ENCODE measurements at regions not wholly inside any gene's neighbourhood (a gene's known extent, or its start where the extent isn't known, plus 50 kb on each side); places are given as distances from the start of the nearest gene placed in this dataset.
"Not testable (repeated sequence)": the region's sequence is repeated elsewhere in the genome, so short reads cannot be mapped to it uniquely, and the experiment has no call there.

GRCh38 chr20:55386686-55387085 lies 618.6 kb downstream of the CBLN4 start:
- TF ChIP-seq POLR2A (IDR thresholded peaks at IDR 0.05; ENCODE audit: low read depth, low read length) = no peak
- peak; percentile 4 for DNase-seq (ENCODE audit: insufficient read length, low spot score)
- peak; percentile 95 for FAIRE-seq

DNA sequence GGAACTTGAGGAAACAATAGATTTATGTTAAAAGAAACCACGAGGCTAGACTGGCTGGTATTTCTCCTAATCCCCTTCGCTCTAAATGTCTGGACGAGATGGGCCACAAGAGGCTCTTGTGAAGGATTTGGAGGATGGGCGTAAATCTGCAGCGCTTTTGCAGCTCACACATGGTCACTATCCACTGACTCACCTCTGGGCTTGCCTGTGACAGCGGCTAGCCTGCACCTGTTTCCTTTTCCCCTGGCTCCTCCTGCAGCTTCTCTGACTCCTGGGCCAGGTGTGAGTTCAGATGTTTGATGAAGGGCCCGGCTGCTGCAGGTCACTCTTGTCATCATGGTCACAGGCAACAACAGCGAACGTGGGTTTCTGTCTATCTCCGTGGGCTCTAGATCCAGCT lies 629.4 kb downstream of the CBLN4 start:
- no peak for DNase-seq (ENCODE audit: insufficient read length, low spot score)
- FAIRE-seq = no peak
- TF ChIP-seq POLR2A (IDR thresholded peaks at IDR 0.05; ENCODE audit: low read depth, low read length) = no peak

GRCh38 chr20:55365745-55366144 lies 639.6 kb downstream of the CBLN4 start:
- no peak for FAIRE-seq
- no peak for TF ChIP-seq POLR2A (IDR thresholded peaks at IDR 0.05; ENCODE audit: low read depth, low read length)

GRCh38 chr20:55360895-55361294 lies 644.4 kb downstream of the CBLN4 start:
- no peak for DNase-seq (ENCODE audit: insufficient read length, low spot score)
- FAIRE-seq = no peak
- TF ChIP-seq POLR2A (IDR thresholded peaks at IDR 0.05; ENCODE audit: low read depth, low read length) = no peak

More at GRCh38 chr20:55365745-55366144, 639.6 kb downstream of the CBLN4 start:
- DNase-seq (ENCODE audit: insufficient read length, low spot score) = no peak

GRCh38 chr20:55354720-55355119 lies 650.6 kb downstream of the CBLN4 start:
- no peak for FAIRE-seq

DNA sequence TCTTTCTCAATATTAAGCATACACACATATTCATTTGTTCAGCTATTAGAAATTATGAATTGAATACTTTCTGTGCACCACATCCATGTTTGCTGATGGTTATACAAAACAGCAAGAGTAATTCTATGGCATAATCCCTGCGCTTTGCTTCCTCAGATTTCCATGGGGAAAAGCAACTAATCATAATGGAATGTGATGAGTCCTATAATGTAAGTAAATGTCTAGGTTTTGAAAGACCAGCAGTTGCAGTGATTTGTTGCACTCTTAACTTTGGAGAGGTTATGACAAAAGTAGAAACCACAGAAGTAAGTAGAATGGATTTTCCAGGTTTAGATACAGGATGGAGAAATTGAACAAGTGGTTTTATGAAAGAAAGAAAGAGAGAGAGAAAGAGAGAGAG lies 652.1 kb downstream of the CBLN4 start:
- FAIRE-seq = peak; percentile 89
- DNase-seq (ENCODE audit: insufficient read length, low spot score) = peak; percentile 29
- TF ChIP-seq POLR2A (IDR thresholded peaks at IDR 0.05; ENCODE audit: low read depth, low read length) = no peak

More at GRCh38 chr20:55354720-55355119, 650.6 kb downstream of the CBLN4 start:
- DNase-seq (ENCODE audit: insufficient read length, low spot score) = no peak
- TF ChIP-seq POLR2A (IDR thresholded peaks at IDR 0.05; ENCODE audit: low read depth, low read length) = no peak

GRCh38 chr20:55348223-55348622 lies 657.1 kb downstream of the CBLN4 start:
- no peak for TF ChIP-seq POLR2A (IDR thresholded peaks at IDR 0.05; ENCODE audit: low read depth, low read length)
- FAIRE-seq (no peak), DNase-seq (ENCODE audit: insufficient read length, low spot score) (no peak)

DNA sequence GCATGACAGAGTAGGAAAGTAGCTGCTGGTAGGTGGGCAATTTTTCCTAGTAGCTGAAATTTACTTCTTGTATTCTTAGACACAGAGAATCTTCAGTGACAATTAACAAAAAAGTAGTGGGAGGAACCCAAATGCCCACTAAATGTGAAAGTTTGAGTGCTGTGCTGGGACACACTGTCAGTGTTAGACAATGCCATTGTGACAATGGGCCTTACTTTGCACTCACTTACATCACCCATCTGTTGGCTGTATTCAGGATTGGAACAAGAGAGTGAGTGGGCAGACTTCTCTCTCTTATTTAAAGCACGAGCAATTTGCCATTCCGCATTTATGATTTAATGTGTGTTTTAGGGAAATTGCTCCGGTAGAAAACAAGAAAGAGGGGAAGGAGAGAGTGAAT lies 662.5 kb downstream of the CBLN4 start:
- no peak for DNase-seq (ENCODE audit: insufficient read length, low spot score)
- FAIRE-seq = no peak
- TF ChIP-seq POLR2A (IDR thresholded peaks at IDR 0.05; ENCODE audit: low read depth, low read length) = no peak

- no peak for TF ChIP-seq POLR2A (IDR thresholded peaks at IDR 0.05; ENCODE audit: low read depth, low read length)
- no peak for FAIRE-seq
- DNase-seq (ENCODE audit: insufficient read length, low spot score) = peak; percentile 4
Measured at GRCh38 chr20:55333798-55334197, 671.5 kb downstream of the CBLN4 start.

GRCh38 chr20:55329108-55329507 lies 676.2 kb downstream of the CBLN4 start:
- no peak for FAIRE-seq
- DNase-seq (ENCODE audit: insufficient read length, low spot score) = no peak
- no peak for TF ChIP-seq POLR2A (IDR thresholded peaks at IDR 0.05; ENCODE audit: low read depth, low read length)

- DNase-seq (ENCODE audit: insufficient read length, low spot score) = no peak
- no peak for TF ChIP-seq POLR2A (IDR thresholded peaks at IDR 0.05; ENCODE audit: low read depth, low read length)
- FAIRE-seq = no peak
Measured at GRCh38 chr20:55322745-55323144, 682.6 kb downstream of the CBLN4 start.

GRCh38 chr20:55316753-55317152 lies 688.6 kb downstream of the CBLN4 start:
- DNase-seq (ENCODE audit: insufficient read length, low spot score) = no peak
- no peak for FAIRE-seq
- no peak for TF ChIP-seq POLR2A (IDR thresholded peaks at IDR 0.05; ENCODE audit: low read depth, low read length)

DNA sequence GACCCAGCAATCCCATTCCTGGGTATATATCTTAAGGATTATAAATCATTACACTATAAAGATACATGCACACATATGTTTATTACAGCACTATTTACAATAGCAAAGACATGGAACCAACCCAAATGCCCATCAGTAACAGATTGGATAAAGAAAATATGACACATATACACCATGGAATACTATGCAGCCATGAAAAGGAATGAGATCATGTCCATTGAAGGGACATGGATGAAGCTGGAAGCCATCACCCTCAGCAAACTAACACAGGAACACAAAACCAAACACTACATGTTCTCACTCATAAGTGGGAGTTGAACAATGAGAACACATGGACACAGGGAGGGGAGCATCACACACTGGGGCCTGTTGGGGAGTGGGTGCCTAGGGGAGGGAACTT lies 694.5 kb downstream of the CBLN4 start:
- not testable (repeated sequence) for DNase-seq (ENCODE audit: insufficient read length, low spot score); FAIRE-seq

DNA sequence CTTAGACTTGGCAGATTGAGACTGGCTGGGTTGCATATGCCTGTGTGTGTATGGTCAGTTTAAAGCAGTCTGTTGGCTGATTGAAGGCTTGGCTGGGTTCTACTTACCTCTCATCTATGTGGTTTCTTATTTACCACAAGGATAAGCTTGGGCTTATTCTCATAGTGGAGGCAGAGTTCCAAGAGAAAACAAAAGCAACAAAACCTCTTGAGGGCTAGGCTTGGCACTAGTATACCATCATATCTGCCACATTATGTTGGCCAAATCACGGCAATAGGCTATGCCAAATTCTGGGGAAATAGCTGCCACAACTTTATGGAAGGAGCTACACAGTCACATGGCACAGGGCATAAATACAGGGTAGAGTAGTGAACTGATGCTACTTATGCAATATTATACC lies 714.1 kb downstream of the CBLN4 start:
- DNase-seq (ENCODE audit: insufficient read length, low spot score) (no peak), FAIRE-seq (no peak)
- TF ChIP-seq POLR2A (IDR thresholded peaks at IDR 0.05; ENCODE audit: low read depth, low read length) = no peak

DNA sequence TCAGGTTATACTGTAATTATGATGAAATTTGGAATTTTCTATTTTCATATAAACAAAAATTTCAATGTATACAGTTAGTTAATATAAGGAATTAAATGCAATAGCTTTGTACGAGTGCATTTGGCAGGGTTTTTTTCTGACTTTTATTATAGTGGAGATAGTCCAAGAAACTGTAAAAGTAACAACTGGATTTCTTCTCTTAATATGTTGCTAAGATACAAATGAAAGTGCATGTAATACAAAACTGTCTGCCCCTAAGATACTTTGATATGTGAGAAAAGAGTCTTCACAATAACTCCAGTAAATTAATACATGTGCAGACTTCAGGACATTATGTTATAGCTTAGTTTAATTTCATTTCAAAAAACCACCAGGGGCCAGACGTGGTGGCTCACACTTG lies 721.4 kb downstream of the CBLN4 start:
- TF ChIP-seq POLR2A (IDR thresholded peaks at IDR 0.05; ENCODE audit: low read depth, low read length) = no peak

DNA sequence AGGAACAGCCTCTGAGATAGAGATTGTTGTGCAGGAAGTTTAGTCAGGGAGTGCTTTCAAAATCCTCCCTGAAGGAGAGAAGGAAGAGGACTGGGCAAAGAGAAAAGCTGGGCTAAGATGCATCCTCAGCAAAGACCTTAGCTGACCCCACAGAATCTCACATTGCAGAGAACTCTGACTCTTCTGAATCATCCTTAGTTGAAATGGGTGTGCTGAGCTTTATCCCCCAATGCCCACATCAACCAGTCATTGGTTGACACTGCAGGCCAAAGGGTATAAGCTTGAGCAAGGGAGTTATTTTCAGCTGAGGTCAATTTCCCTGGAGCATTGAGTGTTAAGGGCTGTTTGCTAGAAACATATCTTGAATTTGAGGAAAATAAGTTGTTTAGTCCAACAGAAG lies 732.2 kb downstream of the CBLN4 start:
- FAIRE-seq (no peak), DNase-seq (ENCODE audit: insufficient read length, low spot score) (no peak)
- no peak for TF ChIP-seq POLR2A (IDR thresholded peaks at IDR 0.05; ENCODE audit: low read depth, low read length)

More for the DNA sequence above, 721.4 kb downstream of the CBLN4 start:
- no peak for FAIRE-seq
- DNase-seq (ENCODE audit: insufficient read length, low spot score) = no peak
